Tibial artery (tissue), 4 donors: ENCODE measurements at regions not wholly inside any gene's neighbourhood (a gene's known extent, or its start where the extent isn't known, plus 50 kb on each side); places are given as distances from the start of the nearest gene placed in this dataset.

Experiments used
- DNase-seq, 2 donors: peaks; one replicate each; pipeline ENCODE4 v3.0.0-alpha.2; 2019
- H3K27ac ChIP-seq, 2 donors: fragments of 200-600 bp; sonication (generic) in 1 of 2; 1 replicate in 1 of 2; 2 replicates in 1 of 2; pipeline ENCODE4 v1.5.1; 2018 to 2019; ENCODE audit warnings: mild to moderate bottlenecking in 1 of 2
- H3K27me3 ChIP-seq, 2 donors: fragments of 200-600 bp; sonication (generic) in 1 of 2; one replicate each; pipeline versions ENCODE4 v1.5.1 to v1.6.0; 2016 to 2019
- H3K36me3 ChIP-seq, 3 donors: fragments of 200-600 bp; sonication (generic) in 2 of 3; one replicate each; pipeline ENCODE4 v1.5.1; 2016 to 2019; ENCODE audit warnings: mild to moderate bottlenecking in 2 of 3
- H3K4me1 ChIP-seq, 4 donors: fragments of 200-600 bp; sonication (generic) in 2 of 4; 1 replicate in 3 of 4; 2 replicates in 1 of 4; pipeline ENCODE4 v1.5.1; 2016 to 2019
- H3K4me3 ChIP-seq, 2 donors: fragments of 200-600 bp; sonication (generic) in 1 of 2; 1 replicate in 1 of 2; 2 replicates in 1 of 2; pipeline ENCODE4 v1.5.1; 2018 to 2019; ENCODE audit warnings: mild to moderate bottlenecking in 2 of 2
- H3K9me3 ChIP-seq, 3 donors: fragments of 200-600 bp; sonication (generic) in 1 of 3; one replicate each; pipeline ENCODE4 v1.5.1; 2016 to 2019
- CTCF ChIP-seq, 2 experiments: fragments of 200-600 bp in 1 of 2; fragments of 450-650 bp in 1 of 2; IDR thresholded peaks; one replicate each; pipeline ENCODE4 v1.5.1; 2017 to 2019; ENCODE audit warnings: antibody characterized with exemption in 2 of 2, mild to moderate bottlenecking in 1 of 2, moderate library complexity in 1 of 2
- intact Hi-C: fragments of 100-400 bp; cut with DNase I; formaldehyde crosslinking; loops from one replicate; pipeline ENCODE4 v1.15.0; 2023; ENCODE audit warnings: low total_unique reads

GRCh38 chr10:42960491-42960990 is 116.3 kb upstream of the RET start:
- H3K27ac ChIP-seq = no peak overlapping the region

GRCh38 chr10:42960991-42961795 is 115.7 kb upstream of the RET start:
- peak in 1 of 2 donors; percentile 48 for DNase-seq
- intact Hi-C loops = no loop called here
- H3K9me3 ChIP-seq = no peaks in the 10 kb centered on the region
- H3K27me3 ChIP-seq = no peaks in the 10 kb centered on the region
- no peak overlapping the region for H3K4me3 ChIP-seq
- TF ChIP-seq CTCF (IDR thresholded peaks at IDR 0.05) = no peak
- H3K4me1 ChIP-seq = no peaks in the 10 kb centered on the region
- no peaks in the 10 kb centered on the region for H3K36me3 ChIP-seq
- H3K27ac ChIP-seq = no peak overlapping the region

More at GRCh38 chr10:42960491-42960990, 116.3 kb upstream of the RET start:
- no peak for TF ChIP-seq CTCF (IDR thresholded peaks at IDR 0.05)
- intact Hi-C loops = no loop called here
- no peaks in the 10 kb centered on the region for H3K27me3 ChIP-seq
- no peak overlapping the region for H3K4me3 ChIP-seq
- H3K36me3 ChIP-seq = no peaks in the 10 kb centered on the region
- peak in 1 of 2 donors; percentile 39 for DNase-seq
- H3K9me3 ChIP-seq = no peaks in the 10 kb centered on the region
- H3K4me1 ChIP-seq = no peaks in the 10 kb centered on the region

GRCh38 chr10:42961796-42962109 is 115.1 kb upstream of the RET start:
- H3K27ac ChIP-seq = no peak overlapping the region
- no peaks in the 10 kb centered on the region for H3K9me3 ChIP-seq
- H3K4me3 ChIP-seq = no peak overlapping the region
- H3K4me1 ChIP-seq = no peaks in the 10 kb centered on the region
- no peak for TF ChIP-seq CTCF (IDR thresholded peaks at IDR 0.05)
- DNase-seq = peak in 1 of 2 donors; percentile 53
- intact Hi-C loops = no loop called here
- H3K27me3 ChIP-seq = no peaks in the 10 kb centered on the region
- no peaks in the 10 kb centered on the region for H3K36me3 ChIP-seq

GRCh38 chr10:42962110-42962901 is 114.6 kb upstream of the RET start:
- no peak for TF ChIP-seq CTCF (IDR thresholded peaks at IDR 0.05)
- intact Hi-C loops = no loop called here
- peak in 1 of 2 donors; percentile 53 for DNase-seq
- Histone ChIP-seq H3K27ac (no peak overlapping the region), H3K27me3 (no peaks in the 10 kb centered on the region), H3K9me3 (no peaks in the 10 kb centered on the region), H3K4me1 (no peaks in the 10 kb centered on the region), H3K36me3 (no peaks in the 10 kb centered on the region), H3K4me3 (no peak overlapping the region)

- no peak for TF ChIP-seq CTCF (IDR thresholded peaks at IDR 0.05)
- peak in 1 of 2 donors; percentile 51 for DNase-seq
- Histone ChIP-seq H3K4me1 (no peaks in the 10 kb centered on the region), H3K4me3 (no peak overlapping the region), H3K27me3 (no peaks in the 10 kb centered on the region), H3K27ac (no peak overlapping the region), H3K36me3 (no peaks in the 10 kb centered on the region), H3K9me3 (no peaks in the 10 kb centered on the region)
- intact Hi-C loops = no loop called here
These were observed 114.0 kb upstream of the RET start for GRCh38 chr10:42962902-42963231.
